ENCODE measurements at regions not wholly inside any gene's neighbourhood (a gene's known extent, or its start where the extent isn't known, plus 50 kb on each side); places are given as distances from the start of the nearest gene placed in this dataset.
"Not testable (repeated sequence)": the region's sequence is repeated elsewhere in the genome, so short reads cannot be mapped to it uniquely, and the experiment has no call there.

GRCh38 chr4:85168234-85168834 is 201.8 kb upstream of the WDFY3 start:
- DNase-seq, result no peak

DNA sequence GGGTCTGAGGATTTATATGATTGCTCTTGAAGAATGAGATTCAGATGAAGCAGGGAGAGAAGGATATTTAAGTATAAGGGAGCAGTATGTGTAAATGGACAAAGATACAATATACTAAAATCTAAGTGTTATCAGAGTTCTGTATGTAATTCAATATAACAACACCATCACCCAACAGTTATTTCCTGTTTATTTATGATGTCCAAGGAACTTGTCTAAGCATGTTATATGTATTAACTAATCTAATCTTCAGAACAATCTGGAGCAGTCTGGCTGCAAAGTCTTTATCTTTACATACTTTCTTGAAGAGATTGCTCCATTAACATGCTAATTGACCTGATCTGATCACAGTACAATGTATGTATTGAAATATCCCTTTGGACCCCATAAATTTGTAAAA is 203.8 kb upstream of the WDFY3 start:
- no peak for DNase-seq

DNA sequence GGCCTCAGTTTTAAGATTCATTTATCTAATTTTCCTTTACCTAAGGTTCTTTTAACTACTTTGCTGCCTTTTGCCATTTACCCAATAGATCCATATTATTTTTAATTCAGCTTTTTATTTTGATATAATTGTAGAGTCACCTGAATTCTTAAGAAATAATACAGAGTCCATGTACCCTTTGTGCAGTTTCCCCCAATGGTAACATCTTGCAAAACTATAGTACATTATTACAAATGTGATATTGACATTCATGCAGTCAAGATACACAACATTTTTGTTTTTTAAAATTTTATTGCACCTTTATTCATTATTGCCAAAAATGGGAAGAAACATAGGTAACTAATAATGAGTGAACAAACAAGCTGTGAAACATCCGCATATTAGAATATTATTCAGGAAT is 208.7 kb upstream of the WDFY3 start:
- no peak for DNase-seq

DNA sequence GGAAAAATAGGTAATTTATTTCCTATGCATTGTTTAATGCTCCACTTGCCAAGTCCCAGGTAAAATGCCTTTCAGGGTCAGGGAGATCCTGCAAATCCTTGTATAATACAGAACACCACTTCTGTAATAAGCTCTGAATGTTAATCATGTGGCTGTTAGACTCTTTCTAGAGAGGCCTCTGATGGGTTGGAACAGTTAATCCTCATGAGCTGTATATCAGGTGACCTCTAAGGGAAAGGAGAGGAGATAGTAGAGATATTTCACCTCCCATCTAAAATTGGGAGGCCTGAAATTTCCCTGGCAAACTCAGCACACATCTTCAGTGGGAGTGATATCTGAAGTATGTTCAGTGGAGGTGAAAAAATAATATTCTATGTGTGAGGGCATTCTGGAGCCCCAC is 210.6 kb upstream of the WDFY3 start:
- DNase-seq, result no peak

DNA sequence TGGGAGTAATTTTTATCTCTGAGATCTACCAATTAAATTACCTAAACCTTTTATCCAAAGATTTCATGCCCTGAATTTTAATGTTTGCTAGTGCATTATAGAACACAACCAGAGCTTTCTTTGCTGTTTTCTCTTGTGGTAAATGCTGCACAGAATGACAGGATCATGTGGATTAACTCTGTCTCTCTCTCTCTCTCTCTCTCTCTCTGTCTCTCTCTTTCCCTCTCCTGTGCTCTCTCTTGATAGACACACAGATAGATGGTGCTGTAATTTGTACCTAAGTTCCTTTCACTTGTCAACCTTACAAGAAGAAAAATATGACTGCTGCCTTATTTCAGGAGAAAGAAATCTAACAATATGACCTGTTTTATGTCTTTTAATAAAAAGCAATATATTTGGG is 211.2 kb upstream of the WDFY3 start:
- no peak for DNase-seq

GRCh38 chr4:85180533-85180932 is 214.0 kb upstream of the WDFY3 start:
- no peak for DNase-seq

DNA sequence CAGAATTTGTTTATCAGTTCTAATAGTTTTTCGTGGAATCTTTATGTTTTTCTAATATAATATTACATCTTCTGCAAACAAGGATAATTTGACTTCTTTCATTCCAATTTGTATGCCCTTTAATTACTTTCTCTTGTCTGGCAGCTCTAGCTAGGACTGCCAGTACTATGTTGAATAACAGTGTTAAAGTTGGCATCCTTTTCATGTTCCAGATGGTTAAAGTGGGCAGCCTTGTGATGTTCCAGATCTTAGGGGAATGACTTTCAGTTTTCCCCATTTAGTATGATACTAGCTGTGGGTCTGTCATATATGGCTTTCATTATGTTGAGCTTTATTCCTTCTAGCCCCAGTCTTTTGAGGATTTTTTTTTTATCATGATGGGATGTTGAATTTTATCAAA is 220.6 kb upstream of the WDFY3 start:
- no peak for DNase-seq

GRCh38 chr4:85196015-85196414 is 229.5 kb upstream of the WDFY3 start:
- DNase-seq, result not testable (repeated sequence)

- DNase-seq, result no peak
Observed at GRCh38 chr4:85200106-85200505, 233.6 kb upstream of the WDFY3 start.

DNA sequence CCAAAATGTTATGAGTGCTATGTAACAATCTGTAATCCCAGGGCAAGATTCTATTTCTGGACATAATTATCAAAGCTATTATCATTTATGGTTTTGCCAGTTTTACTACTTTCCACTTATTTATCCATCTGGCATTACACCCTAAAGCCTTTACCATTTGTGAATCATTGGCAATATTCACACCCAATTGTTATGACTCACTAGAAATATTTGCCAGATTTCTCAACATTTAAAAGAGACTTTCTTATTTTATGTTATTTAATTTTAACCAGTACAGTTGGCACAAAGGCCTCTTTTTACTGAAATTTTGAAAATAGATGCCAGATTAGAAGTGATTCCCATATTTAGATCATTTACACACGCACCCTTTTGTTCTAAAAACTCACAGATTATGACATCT is 242.7 kb upstream of the WDFY3 start:
- no peak for DNase-seq

DNA sequence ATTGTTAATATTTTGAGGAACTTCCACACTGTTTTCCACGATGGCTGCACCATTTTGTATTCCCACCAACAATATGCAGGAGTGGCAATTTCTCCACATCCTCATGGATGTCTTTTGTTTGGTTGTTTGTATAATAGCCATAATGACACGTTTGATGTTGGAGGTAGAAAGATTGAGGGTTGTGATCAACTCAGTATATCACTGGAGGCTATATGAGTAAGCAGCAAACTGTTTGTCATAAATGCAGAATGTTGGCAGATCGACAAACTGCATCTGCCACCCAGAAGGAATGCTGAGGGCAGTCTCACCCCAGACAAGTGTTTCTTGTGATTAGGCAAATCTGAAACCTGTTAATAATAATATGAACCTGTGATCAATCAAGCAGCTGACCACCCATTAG is 243.9 kb upstream of the WDFY3 start:
- no peak for DNase-seq

GRCh38 chr4:85216571-85216970 is 250.1 kb upstream of the WDFY3 start:
- not testable (repeated sequence) for DNase-seq

GRCh38 chr4:85218756-85219155 is 252.3 kb upstream of the WDFY3 start:
- no peak for DNase-seq

DNA sequence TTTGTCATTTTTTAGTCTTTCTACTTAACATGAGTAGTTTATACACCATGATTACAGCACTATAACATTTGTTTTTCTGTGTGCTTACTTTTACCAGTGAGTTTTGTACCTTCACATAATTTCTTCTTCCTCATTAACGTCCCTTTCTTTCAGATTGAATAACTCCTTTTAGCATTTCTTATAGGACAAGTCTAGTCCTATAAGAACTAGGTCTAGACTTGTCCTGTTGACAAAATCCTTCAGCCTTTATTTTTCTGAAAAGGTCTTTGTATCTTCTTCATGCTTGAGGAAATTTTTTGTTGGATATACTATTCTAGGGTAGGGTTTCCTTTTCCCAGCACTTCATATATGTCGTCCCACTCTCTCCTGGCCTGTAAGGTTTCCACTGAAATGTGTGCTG is 253.3 kb upstream of the ARHGAP24 start:
- DNase-seq, result no peak

- DNase-seq, result no peak
Observed at GRCh38 chr4:85222561-85222960, 252.4 kb upstream of the ARHGAP24 start.

- DNase-seq, result no peak
Observed at GRCh38 chr4:85228264-85228663, 246.7 kb upstream of the ARHGAP24 start.

DNA sequence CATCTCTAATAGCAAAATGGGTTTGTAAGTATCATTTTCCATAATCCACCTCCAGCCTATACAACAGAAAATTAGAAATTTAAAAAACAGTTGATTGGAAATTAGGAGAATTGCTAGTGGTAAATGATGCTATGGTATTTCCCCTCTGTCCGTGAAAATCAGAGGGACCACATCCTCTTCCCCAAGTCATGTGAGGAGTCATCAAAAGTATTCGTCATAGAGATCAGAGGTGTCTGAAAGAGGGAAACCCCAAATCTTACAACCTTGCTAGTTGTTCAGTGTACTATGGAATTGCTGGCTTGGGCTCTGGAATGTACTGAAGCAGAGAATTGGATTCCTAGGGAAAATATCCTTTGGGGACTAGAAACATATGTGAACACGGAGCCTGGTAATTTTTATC is 241.4 kb upstream of the ARHGAP24 start:
- DNase-seq, result no peak

DNA sequence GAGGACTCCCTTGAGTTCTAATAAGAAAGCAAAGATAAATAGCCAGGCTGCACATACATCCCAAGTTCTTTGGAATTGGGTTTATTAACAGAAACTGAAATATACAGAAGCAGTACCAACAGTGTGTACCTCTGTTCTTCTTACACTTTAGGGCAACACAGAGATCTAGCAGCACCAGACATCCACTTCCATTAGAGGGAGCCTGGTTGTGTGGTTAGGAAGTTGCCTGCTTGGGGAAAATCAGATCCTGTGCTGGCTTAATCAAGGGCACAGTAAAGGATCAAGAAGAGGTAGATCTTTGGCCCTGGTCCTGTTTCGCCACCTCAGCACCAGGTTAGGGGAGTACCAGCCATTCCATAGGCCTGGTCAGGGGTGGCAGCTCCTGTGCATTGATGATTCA is 231.1 kb upstream of the ARHGAP24 start:
- no peak for DNase-seq

GRCh38 chr4:85244638-85245037 is 230.3 kb upstream of the ARHGAP24 start:
- no peak for DNase-seq

DNA sequence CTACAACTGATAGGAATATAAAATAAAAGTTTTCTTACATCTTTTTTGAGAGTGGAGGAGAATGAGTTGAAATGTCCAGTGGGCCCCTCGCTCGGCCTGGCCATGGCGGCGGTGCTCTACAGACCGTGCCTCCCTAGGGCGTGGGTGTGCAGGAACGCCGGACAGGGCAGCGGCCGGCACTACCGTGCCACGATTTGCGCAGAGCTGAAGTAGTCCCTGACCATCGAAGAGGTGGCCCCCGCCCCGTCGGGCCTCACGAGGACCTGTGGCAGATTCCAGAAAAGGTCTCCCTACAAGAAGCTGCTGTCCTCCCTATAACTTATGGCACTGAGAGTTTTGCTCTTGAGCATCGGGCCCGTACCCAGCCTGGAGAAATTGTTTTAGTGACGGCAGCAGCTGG is 228.9 kb upstream of the ARHGAP24 start:
- DNase-seq, result no peak

DNA sequence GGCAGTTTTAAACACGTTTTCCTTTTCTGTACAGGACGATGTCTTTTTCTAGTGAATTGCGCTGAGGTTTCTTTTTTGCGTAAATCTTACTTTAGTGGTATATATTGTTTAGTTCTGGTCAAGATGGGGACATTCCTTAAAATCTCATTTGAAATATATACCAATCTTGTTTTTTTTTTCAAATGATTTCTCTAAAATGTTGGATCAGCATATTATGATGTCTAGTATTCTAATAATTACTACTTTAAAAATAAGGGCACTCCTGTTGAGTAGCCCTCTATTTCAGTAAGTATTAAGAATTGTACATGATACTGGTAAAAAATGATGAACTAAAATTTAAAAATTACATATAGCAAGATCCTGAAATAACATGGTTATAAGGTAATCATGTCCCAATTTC is 224.1 kb upstream of the ARHGAP24 start:
- DNase-seq, result no peak

DNA sequence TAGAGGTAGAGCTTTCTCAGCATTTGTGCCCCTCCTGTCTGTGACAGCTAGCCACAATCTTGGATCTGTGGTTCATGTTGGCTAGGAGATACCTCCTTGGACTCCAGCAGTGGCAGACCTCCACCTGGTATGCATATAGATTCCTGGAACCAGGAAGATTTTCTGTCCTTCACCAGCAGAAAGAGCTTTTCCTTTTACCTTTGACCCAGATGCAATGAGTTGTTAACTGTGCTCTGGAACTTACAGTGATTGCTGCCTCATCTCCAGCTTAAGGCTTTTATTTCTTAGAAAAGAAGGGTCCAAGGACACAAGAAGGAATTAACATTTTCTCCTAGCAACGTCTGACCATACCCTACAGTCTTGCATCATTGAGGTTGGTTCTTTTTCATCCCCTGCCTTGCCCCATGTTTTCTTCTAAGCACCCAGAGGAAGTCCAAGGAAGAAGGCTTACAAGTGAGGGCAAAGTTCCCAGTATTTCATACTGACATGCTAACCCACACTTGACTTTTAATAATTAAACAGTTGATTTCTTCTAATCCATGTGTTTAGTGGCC is 217.1 kb upstream of the ARHGAP24 start:
- no peak for DNase-seq

GRCh38 chr4:85260064-85260463 is 214.9 kb upstream of the ARHGAP24 start:
- no peak for DNase-seq

- DNase-seq, result no peak
Observed at GRCh38 chr4:85265234-85265633, 209.7 kb upstream of the ARHGAP24 start.

DNA sequence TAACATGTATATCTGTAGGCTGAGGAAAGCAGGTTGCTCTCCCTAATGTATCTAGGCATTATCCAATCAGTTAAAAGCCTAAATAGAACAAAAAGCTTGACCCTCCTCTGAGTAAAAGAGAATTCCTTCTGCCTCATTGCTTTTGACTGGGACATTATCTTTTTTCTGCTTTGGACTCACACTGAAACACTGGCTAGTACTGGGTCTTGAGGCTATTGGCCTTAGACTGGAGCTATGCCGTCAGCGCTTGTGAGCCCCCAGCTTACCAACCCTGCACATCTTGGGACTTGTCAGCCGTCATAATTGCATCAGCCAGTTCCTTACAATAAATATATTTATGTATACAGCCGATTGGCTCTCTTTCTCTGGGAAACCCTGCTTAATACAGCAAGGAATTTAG is 206.8 kb upstream of the ARHGAP24 start:
- no peak for DNase-seq

- no peak for DNase-seq
Observed at GRCh38 chr4:85268961-85269360, 206.0 kb upstream of the ARHGAP24 start.

All from NCI-H1417 treated with DMSO at 0.1 percent for 48 hours (cell line).